ENCODE measurements at regions not wholly inside any gene's neighbourhood (a gene's known extent, or its start where the extent isn't known, plus 50 kb on each side); places are given as distances from the start of the nearest gene placed in this dataset.

GRCh38 chr11:112727341-112727841 lies 233.8 kb upstream of the NCAM1 start:
- no peaks in the 10 kb centered on the region for H3K27me3 ChIP-seq (ENCODE audit: control insufficient read depth, insufficient read depth, low read length)
- H2BK20ac ChIP-seq (ENCODE audit: low read depth, low read length): no peak overlapping the region
- dilution Hi-C loops (cut with HindIII; ENCODE audit: low sequenced_read_pairs, unreplicated experiment): no loop called here
- H2BK15ac ChIP-seq (ENCODE audit: low read depth, low read length): no peak overlapping the region
- no peak overlapping the region for H3K4me3 ChIP-seq (ENCODE audit: insufficient read depth, low read depth, low read length)
- no peak overlapping the region for H4K91ac ChIP-seq (ENCODE audit: insufficient read depth, low read depth, low read length)
- TF ChIP-seq CHD1 (IDR thresholded peaks at IDR 0.05; ENCODE audit: low read depth, low read length) (no peak), SMC3 (IDR thresholded peaks at IDR 0.05; ENCODE audit: low read depth, low read length) (no peak), ELK1 (IDR thresholded peaks at IDR 0.05; ENCODE audit: borderline replicate concordance, low read depth, low read length) (no peak), FOS (IDR thresholded peaks at IDR 0.05; ENCODE audit: low read depth, low read length) (no peak), MAFK (IDR thresholded peaks at IDR 0.05; ENCODE audit: low read depth, low read length) (no peak), RAD21 (IDR thresholded peaks at IDR 0.05; ENCODE audit: low read length) (no peak), CEBPB (IDR thresholded peaks at IDR 0.05; ENCODE audit: low read depth, low read length) (no peak), RCOR1 (IDR thresholded peaks at IDR 0.05; ENCODE audit: insufficient replicate concordance, low read length) (no peak), USF2 (IDR thresholded peaks at IDR 0.05; ENCODE audit: low read depth, low read length) (no peak), NFE2L2 (IDR thresholded peaks at IDR 0.05; ENCODE audit: low read depth, low read length) (no peak), MXI1 (IDR thresholded peaks at IDR 0.05; ENCODE audit: borderline replicate concordance, low read depth, low read length) (no peak), MAZ (IDR thresholded peaks at IDR 0.05; ENCODE audit: borderline replicate concordance, low read depth, low read length) (no peak), CTCF (conservative IDR thresholded peaks at IDR 0.05; ENCODE audit: low read depth, low read length) (no peak), POLR2A (IDR thresholded peaks at IDR 0.05; ENCODE audit: low read depth, low read length) (no peak), BHLHE40 (IDR thresholded peaks at IDR 0.05; ENCODE audit: low read depth, low read length) (no peak), RFX5 (IDR thresholded peaks at IDR 0.05; ENCODE audit: low read depth, low read length) (no peak)
- DNase-seq (no peak), ATAC-seq (ENCODE audit: low read depth) (no peak)
- H3K4ac ChIP-seq (ENCODE audit: low read depth, low read length): no peak overlapping the region
- no peak overlapping the region for H4K5ac ChIP-seq (ENCODE audit: low read depth, low read length)
- H3K14ac ChIP-seq (replicated peaks; ENCODE audit: low read depth, low read length): no peak overlapping the region
- H3K56ac ChIP-seq (ENCODE audit: extremely low read depth, insufficient read depth, low read length): no peak overlapping the region
- POLR2A ChIA-PET (ENCODE audit: unreplicated experiment): no interaction called here
- no peaks in the 10 kb centered on the region for H3K79me1 ChIP-seq (ENCODE audit: low read depth in 1 of 2, low read length in 2 of 2)
- no peak overlapping the region for H2AFZ ChIP-seq (replicated peaks; ENCODE audit: low read length, poor library complexity)
- BruUV-seq (replicated peaks): no TSS peak
- no peak overlapping the region for H3K4me2 ChIP-seq (ENCODE audit: low read depth, low read length)
- in situ Hi-C loops (cut with MboI; ENCODE audit: low sequenced_read_pairs): no loop called here
- no peaks in the 10 kb centered on the region for H3K36me3 ChIP-seq (ENCODE audit: control insufficient read depth, insufficient read depth, low read length)
- 20% methylated on average over 1 of the region's 3 CpGs; no CpG with 5 or more reads in 1 of the 2 experiments for WGBS, 2 experiments (ENCODE audit: extremely low coverage in 2 of 2, insufficient read length in 1 of 2)
- CTCF ChIA-PET: no interaction called here
- H2AK9ac ChIP-seq (replicated peaks; ENCODE audit: low read depth, low read length, poor library complexity): no peak overlapping the region
- H3K27ac ChIP-seq (ENCODE audit: insufficient read depth, low read length): no peak overlapping the region
- H4K20me1 ChIP-seq (ENCODE audit: insufficient read depth, low read length): no peaks in the 10 kb centered on the region
- no peak overlapping the region for H2AK5ac ChIP-seq (ENCODE audit: low read depth, low read length)
- intact Hi-C loops (cut with micrococcal nuclease): no loop called here
- H3K4me1 ChIP-seq (ENCODE audit: control insufficient read depth, insufficient read depth, low read length): no peaks in the 10 kb centered on the region
- no peak overlapping the region for H3K18ac ChIP-seq (ENCODE audit: low read depth, low read length)
- no peak overlapping the region for H2BK5ac ChIP-seq (ENCODE audit: low read depth, low read length, poor library complexity, severe bottlenecking)
- no peaks in the 10 kb centered on the region for H3K9me1 ChIP-seq (ENCODE audit: insufficient read depth, low read length)
- H2BK120ac ChIP-seq (ENCODE audit: low read depth, low read length): no peak overlapping the region
- H3K9ac ChIP-seq (ENCODE audit: low read depth, low read length): no peak overlapping the region
- no peak overlapping the region for H4K8ac ChIP-seq (ENCODE audit: low read depth in 2 of 2, low read length in 2 of 2)
- no peaks in the 10 kb centered on the region for H3K9me3 ChIP-seq (ENCODE audit: control insufficient read depth, insufficient read depth, low read length)
- no peak overlapping the region for H3K23ac ChIP-seq (ENCODE audit: low read depth, low read length)
